ENCODE measurements at regions not wholly inside any gene's neighbourhood (a gene's known extent, or its start where the extent isn't known, plus 50 kb on each side); places are given as distances from the start of the nearest gene placed in this dataset.

DNA sequence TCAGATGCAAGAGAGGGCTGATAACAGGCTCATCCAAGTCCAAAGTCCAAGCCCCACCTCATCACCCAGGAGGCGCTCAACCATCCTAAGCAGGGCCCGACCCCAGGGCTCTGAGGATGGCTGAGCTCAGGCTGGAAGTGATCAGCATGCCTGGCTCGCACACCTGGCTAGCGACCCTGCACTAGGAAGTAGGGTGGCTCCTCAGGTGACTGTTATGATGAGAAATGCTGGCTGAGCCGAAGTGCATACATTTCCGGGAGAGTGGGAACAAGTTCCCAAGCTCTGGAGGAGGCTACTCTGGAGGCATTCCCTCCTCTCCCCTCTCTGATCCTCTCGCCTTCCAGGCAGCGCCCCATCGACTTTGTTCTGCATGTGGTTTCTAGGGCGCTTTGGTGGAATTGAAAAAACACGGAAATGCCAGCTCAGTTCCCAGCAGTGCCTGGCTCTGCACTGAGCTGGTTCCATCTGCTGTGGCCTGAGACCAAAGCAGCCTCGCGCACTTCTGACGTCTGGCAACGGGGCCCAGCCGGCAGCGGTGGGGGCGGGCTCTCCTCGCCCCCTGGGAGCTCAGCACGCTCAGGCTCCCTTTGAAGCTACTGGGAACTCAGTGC is 130.3 kb downstream of the IRF8 start:
- TF ChIP-seq TARDBP (IDR thresholded peaks at IDR 0.05) (no peak), FOXK2 (IDR thresholded peaks at IDR 0.05) (no peak), SP1 (IDR thresholded peaks at IDR 0.05) (no peak), L3MBTL2 (conservative IDR thresholded peaks at IDR 0.05) (no peak), ZNF384 (IDR thresholded peaks at IDR 0.05) (no peak), LEF1 (IDR thresholded peaks at IDR 0.05; ENCODE audit: borderline replicate concordance) (no peak), FOXM1 (IDR thresholded peaks at IDR 0.05; ENCODE audit: borderline replicate concordance) (no peak), HDGF (IDR thresholded peaks at IDR 0.05; ENCODE audit: borderline replicate concordance) (no peak), ARNT (IDR thresholded peaks at IDR 0.05) (no peak), SUZ12 (IDR thresholded peaks at IDR 0.05) (no peak)
